Tibial nerve (tissue), 3 donors: ENCODE measurements at regions not wholly inside any gene's neighbourhood (a gene's known extent, or its start where the extent isn't known, plus 50 kb on each side); places are given as distances from the start of the nearest gene placed in this dataset.

ENCODE experiments used
- POLR2A ChIP-seq, 2 donors: fragments of 450-650 bp; IDR thresholded peaks; one replicate each; pipeline ENCODE4 v1.6.1; 2017; ENCODE audit warnings: antibody characterized with exemption in 2 of 2, mild to moderate bottlenecking in 2 of 2, moderate library complexity in 2 of 2
- TF ChIP-seq, protein P1 (sequence below), 5 experiments: fragments of 200-600 bp in 3 of 5; fragments of 450-650 bp in 2 of 5; sonication (generic) in 3 of 5; IDR thresholded peaks; one replicate each; pipeline ENCODE4 v1.5.1; 2016 to 2019; ENCODE audit warnings: antibody characterized with exemption in 5 of 5, mild to moderate bottlenecking in 3 of 5, moderate library complexity in 2 of 5

DNA sequence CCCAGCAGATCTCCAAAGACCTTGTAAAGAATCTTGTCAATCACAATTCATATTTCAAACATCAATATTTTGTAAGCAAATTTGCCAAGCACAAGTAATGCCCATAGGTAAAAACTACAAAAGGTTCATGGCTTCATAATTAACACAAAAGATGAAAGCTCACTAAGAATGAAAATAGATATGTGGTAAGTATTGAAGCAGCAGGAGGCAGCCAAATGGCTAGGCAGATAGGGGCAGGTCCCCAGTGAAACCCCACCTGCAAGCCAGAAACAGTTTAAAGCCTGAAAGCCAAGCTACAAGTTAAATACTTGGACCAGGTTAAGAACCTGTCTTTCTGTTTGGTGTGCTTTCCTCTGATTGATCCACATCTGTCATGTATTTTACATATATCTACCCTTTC is 942.6 kb upstream of the SPRY2 start:
- TF ChIP-seq, protein P1, sequence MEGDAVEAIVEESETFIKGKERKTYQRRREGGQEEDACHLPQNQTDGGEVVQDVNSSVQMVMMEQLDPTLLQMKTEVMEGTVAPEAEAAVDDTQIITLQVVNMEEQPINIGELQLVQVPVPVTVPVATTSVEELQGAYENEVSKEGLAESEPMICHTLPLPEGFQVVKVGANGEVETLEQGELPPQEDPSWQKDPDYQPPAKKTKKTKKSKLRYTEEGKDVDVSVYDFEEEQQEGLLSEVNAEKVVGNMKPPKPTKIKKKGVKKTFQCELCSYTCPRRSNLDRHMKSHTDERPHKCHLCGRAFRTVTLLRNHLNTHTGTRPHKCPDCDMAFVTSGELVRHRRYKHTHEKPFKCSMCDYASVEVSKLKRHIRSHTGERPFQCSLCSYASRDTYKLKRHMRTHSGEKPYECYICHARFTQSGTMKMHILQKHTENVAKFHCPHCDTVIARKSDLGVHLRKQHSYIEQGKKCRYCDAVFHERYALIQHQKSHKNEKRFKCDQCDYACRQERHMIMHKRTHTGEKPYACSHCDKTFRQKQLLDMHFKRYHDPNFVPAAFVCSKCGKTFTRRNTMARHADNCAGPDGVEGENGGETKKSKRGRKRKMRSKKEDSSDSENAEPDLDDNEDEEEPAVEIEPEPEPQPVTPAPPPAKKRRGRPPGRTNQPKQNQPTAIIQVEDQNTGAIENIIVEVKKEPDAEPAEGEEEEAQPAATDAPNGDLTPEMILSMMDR (IDR thresholded peaks at IDR 0.05): no peak
- TF ChIP-seq POLR2A (IDR thresholded peaks at IDR 0.05): no peak
